CD4-positive, alpha-beta T cell (primary cell): ENCODE measurements at regions not wholly inside any gene's neighbourhood (a gene's known extent, or its start where the extent isn't known, plus 50 kb on each side); places are given as distances from the start of the nearest gene placed in this dataset.
"Not testable (repeated sequence)": the region's sequence is repeated elsewhere in the genome, so short reads cannot be mapped to it uniquely, and the experiment has no call there.

Experiments
- ATAC-seq: fragments of 200-7000 bp; cut with Tn5 transposase; one replicate; pipeline ENCODE4 v1.10.0; 2022; ENCODE audit warnings: mild to moderate bottlenecking; ENCODE audit not compliant: poor library complexity
- CTCF ChIA-PET: fragments of 350-600 bp; sonication (Branson Sonifier 250); formaldehyde crosslinking; loops from one replicate; lab custom pipeline; 2021; ENCODE audit warnings: antibody characterized with exemption, inconsistent platforms; lab: Charles Lee
- POLR2A ChIA-PET: fragments of 350-600 bp; sonication (Branson Sonifier 250); formaldehyde crosslinking; loops from one replicate; lab custom pipeline; 2021; ENCODE audit warnings: antibody characterized with exemption, inconsistent platforms; lab: Charles Lee
- DNase-seq, 14 experiments: peaks; one replicate each; pipeline ENCODE4 v3.0.0-alpha.2; 2013 to 2020; ENCODE audit warnings: mixed read lengths in 2 of 14
- H3K27ac ChIP-seq, 2 donors: one replicate each; pipeline versions ENCODE4 v1.5.1 to v1.7.0; 2013; ENCODE audit warnings: low read length in 2 of 2, low read depth in 1 of 2, mild to moderate bottlenecking in 1 of 2
- H3K27me3 ChIP-seq, 2 experiments: 1 replicate in 1 of 2; 2 replicates in 1 of 2; pipeline versions ENCODE4 v1.6.1 to v1.7.0; 2013; ENCODE audit warnings: low read length in 2 of 2, control low read depth in 1 of 2, mild to moderate bottlenecking in 1 of 2, moderate library complexity in 1 of 2; ENCODE audit not compliant: insufficient read depth in 2 of 2, control insufficient read depth in 1 of 2
- H3K36me3 ChIP-seq: one replicate; pipeline ENCODE4 v1.6.1; 2013; ENCODE audit warnings: low read length, control low read depth; ENCODE audit not compliant: insufficient read depth
- H3K4me1 ChIP-seq: one replicate; pipeline ENCODE4 v1.6.1; 2013; ENCODE audit warnings: low read length, control low read depth; ENCODE audit not compliant: insufficient read depth
- H3K4me3 ChIP-seq: one replicate; pipeline ENCODE4 v1.5.1; 2013; ENCODE audit warnings: mild to moderate bottlenecking, low read length, moderate library complexity
- H3K9me3 ChIP-seq, 2 experiments: 1 replicate in 1 of 2; 2 replicates in 1 of 2; pipeline versions ENCODE4 v1.6.1 to v1.7.0; 2013; ENCODE audit warnings: low read length in 2 of 2, mild to moderate bottlenecking in 2 of 2, control low read depth in 1 of 2, moderate library complexity in 1 of 2; ENCODE audit not compliant: control insufficient read depth in 1 of 2, insufficient read depth in 1 of 2
- H3K27ac Mint-ChIP-seq: one replicate; pipeline ENCODE4 v1.8.0; 2020; ENCODE audit warnings: mixed read lengths
- H3K27me3 Mint-ChIP-seq: one replicate; pipeline ENCODE4 v1.8.0; 2021; ENCODE audit warnings: mixed read lengths
- H3K36me3 Mint-ChIP-seq: one replicate; pipeline ENCODE4 v1.8.0; 2021; ENCODE audit warnings: low read depth, mixed read lengths
- H3K4me1 Mint-ChIP-seq: one replicate; pipeline ENCODE4 v1.8.0; 2021; ENCODE audit warnings: low read depth, mixed read lengths
- H3K4me3 Mint-ChIP-seq: one replicate; pipeline ENCODE4 v1.8.0; 2020; ENCODE audit warnings: mild to moderate bottlenecking, mixed read lengths
- H3K9me3 Mint-ChIP-seq: one replicate; pipeline ENCODE4 v1.8.0; 2020; ENCODE audit warnings: mixed read lengths
- intact Hi-C, 2 experiments: fragments of 100-400 bp; cut with DNase I in 1 of 2; cut with micrococcal nuclease in 1 of 2; formaldehyde crosslinking; loops; one replicate each; pipeline versions ENCODE4 v1.15.1 to v1.9.0; 2023 to 2025; cut with DNase I, micrococcal nuclease
- TF ChIP-seq, protein P1 (sequence below): fragments of 200-600 bp; IDR thresholded peaks from one replicate; pipeline ENCODE4 v1.8.0; 2022; ENCODE audit warnings: antibody characterized with exemption, mild to moderate bottlenecking

DNA sequence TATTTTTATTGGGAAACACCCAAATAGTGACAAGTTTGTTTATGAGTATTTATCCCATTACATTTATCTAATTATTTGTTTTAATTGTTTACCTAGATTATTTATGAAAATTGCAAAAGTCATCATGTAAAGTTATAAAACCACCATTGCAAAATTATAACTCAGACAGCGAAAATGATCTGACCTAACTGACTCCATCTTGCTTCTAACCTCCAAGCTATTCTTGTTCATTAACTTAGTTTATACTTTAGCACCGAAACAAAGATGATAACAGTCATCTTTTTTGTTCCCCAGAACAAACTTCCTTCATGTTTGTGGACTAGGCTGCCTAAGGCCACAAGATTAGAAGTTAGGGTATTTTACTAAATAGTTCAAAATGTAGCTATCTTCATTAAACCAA lies 190.8 kb downstream of the FASLG start:
- no peaks in the 10 kb centered on the region for H3K36me3 ChIP-seq
- ChIA-PET POLR2A (no interaction called here), CTCF (no interaction called here)
- peaks cover 11% of the 10 kb centered on the region for H3K4me1 ChIP-seq
- H3K9me3 ChIP-seq, result no peaks in the 10 kb centered on the region
- intact Hi-C loops, result no loop called here
- Mint-ChIP-seq H3K4me1 (peaks cover 22% of the 10 kb centered on the region), H3K27ac (no peak overlapping the region), H3K36me3 (no peaks in the 10 kb centered on the region), H3K9me3 (no peaks in the 10 kb centered on the region), H3K27me3 (no peaks in the 10 kb centered on the region), H3K4me3 (no peak overlapping the region)
- H3K27ac ChIP-seq, result no peak overlapping the region
- TF ChIP-seq, protein P1, sequence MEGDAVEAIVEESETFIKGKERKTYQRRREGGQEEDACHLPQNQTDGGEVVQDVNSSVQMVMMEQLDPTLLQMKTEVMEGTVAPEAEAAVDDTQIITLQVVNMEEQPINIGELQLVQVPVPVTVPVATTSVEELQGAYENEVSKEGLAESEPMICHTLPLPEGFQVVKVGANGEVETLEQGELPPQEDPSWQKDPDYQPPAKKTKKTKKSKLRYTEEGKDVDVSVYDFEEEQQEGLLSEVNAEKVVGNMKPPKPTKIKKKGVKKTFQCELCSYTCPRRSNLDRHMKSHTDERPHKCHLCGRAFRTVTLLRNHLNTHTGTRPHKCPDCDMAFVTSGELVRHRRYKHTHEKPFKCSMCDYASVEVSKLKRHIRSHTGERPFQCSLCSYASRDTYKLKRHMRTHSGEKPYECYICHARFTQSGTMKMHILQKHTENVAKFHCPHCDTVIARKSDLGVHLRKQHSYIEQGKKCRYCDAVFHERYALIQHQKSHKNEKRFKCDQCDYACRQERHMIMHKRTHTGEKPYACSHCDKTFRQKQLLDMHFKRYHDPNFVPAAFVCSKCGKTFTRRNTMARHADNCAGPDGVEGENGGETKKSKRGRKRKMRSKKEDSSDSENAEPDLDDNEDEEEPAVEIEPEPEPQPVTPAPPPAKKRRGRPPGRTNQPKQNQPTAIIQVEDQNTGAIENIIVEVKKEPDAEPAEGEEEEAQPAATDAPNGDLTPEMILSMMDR, result no peak
- no peak for DNase-seq
- no peaks in the 10 kb centered on the region for H3K27me3 ChIP-seq
- ATAC-seq, result no peak
- no peak overlapping the region for H3K4me3 ChIP-seq

DNA sequence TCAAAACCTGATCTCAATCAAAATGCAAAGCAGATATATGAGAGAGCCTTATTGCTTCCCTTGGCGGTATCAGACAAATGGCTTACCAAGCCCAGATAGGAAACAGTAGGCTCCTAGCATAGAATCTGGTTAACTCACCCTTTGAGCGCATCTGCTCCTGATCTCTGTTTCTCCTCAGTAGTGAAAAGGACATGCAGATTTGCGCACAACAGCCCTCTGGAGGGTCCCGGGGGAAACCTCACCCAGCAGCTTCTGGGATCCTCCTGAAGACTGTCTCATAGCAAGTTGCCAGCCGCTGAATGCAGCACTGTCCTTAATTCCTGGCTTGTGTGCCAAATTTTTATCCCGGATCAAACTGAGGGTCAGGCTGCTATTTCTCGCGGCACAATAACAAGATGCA lies 192.2 kb downstream of the FASLG start:
- CTCF ChIA-PET, result interaction anchor here (0.7 kb wide), 1 partner anchor 11 kb away, joined by 3 read pairs; no protein-coding TSS in a partner anchor
- no peak for DNase-seq
- H3K27ac Mint-ChIP-seq, result no peak overlapping the region

DNA sequence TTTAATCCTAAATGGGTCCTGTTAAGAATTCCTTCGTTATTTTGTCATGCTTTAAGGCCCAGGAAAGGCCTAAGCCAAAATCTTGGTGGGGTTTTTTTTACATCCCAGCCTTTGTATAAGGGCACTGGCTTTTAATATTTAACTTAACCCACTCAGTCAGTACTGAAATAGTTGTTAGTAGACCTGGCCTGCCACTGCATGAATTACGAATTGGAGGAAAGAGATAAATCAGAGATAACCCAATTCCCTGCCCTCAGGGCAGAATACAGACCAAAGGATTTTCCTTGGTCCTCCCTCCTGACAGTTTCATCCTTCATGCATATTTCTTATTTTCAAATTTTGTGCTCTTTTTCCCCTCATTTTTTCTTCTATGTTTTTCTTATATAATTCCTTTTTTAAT lies 193.0 kb downstream of the FASLG start:
- H3K27me3 ChIP-seq, result no peaks in the 10 kb centered on the region
- Mint-ChIP-seq H3K4me1 (peaks cover 2% of the 10 kb centered on the region), H3K9me3 (no peaks in the 10 kb centered on the region), H3K36me3 (no peaks in the 10 kb centered on the region), H3K4me3 (no peak overlapping the region), H3K27ac (no peak overlapping the region), H3K27me3 (no peaks in the 10 kb centered on the region)
- intact Hi-C loops, result no loop called here
- DNase-seq (no peak), ATAC-seq (no peak)
- ChIA-PET POLR2A (no interaction called here), CTCF (no interaction called here)
- H3K27ac ChIP-seq, result no peak overlapping the region
- no peak overlapping the region for H3K4me3 ChIP-seq
- H3K9me3 ChIP-seq, result no peaks in the 10 kb centered on the region
- H3K36me3 ChIP-seq, result no peaks in the 10 kb centered on the region
- TF ChIP-seq, protein P1, result no peak
- no peaks in the 10 kb centered on the region for H3K4me1 ChIP-seq

More for the DNA sequence above, 192.2 kb downstream of the FASLG start:
- intact Hi-C loops, result no loop called here
- TF ChIP-seq, protein P1, result no peak
- no peaks in the 10 kb centered on the region for H3K9me3 Mint-ChIP-seq
- H3K27ac ChIP-seq, result no peak overlapping the region
- peaks cover 3% of the 10 kb centered on the region for H3K4me1 ChIP-seq
- H3K4me3 Mint-ChIP-seq, result no peak overlapping the region
- peaks cover 7% of the 10 kb centered on the region for H3K4me1 Mint-ChIP-seq
- no peaks in the 10 kb centered on the region for H3K36me3 Mint-ChIP-seq
- no peaks in the 10 kb centered on the region for H3K27me3 Mint-ChIP-seq
- H3K9me3 ChIP-seq, result no peaks in the 10 kb centered on the region
- POLR2A ChIA-PET, result no interaction called here
- H3K27me3 ChIP-seq, result no peaks in the 10 kb centered on the region
- ATAC-seq, result no peak
- no peak overlapping the region for H3K4me3 ChIP-seq
- no peaks in the 10 kb centered on the region for H3K36me3 ChIP-seq

DNA sequence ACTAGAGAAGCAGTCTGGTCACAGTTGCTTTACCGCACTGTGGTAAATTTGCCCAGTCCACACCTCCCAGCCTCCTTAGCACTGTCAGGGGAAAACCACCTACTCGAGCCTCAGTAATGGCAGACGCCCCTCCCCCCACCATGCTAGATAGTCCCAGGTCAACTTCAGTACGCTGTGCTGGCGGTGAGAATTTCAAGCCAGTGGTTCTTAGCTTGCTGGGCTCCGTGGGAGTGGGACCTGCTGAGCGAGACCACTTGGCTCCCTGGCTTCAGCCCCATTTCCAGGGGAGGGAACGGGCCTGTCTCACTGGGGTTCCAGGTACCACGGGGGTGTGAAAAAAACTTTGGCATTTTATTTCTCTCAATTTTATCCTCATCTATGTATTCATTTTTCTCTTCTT lies 194.8 kb downstream of the TNFSF18 start:
- H3K27ac ChIP-seq, H3K4me1 ChIP-seq, H3K27me3 ChIP-seq, H3K9me3 Mint-ChIP-seq, H3K36me3 Mint-ChIP-seq, DNase-seq, H3K36me3 ChIP-seq, intact Hi-C loops, H3K4me3 ChIP-seq, ATAC-seq, H3K4me1 Mint-ChIP-seq, H3K9me3 ChIP-seq, CTCF ChIA-PET, H3K27me3 Mint-ChIP-seq, H3K4me3 Mint-ChIP-seq, H3K27ac Mint-ChIP-seq: not testable (repeated sequence)
- POLR2A ChIA-PET, result interaction anchor here (0.7 kb wide), 1 partner anchor 41 kb away, joined by 4 read pairs; no protein-coding TSS in a partner anchor
